ENCODE measurements at regions not wholly inside any gene's neighbourhood (a gene's known extent, or its start where the extent isn't known, plus 50 kb on each side); places are given as distances from the start of the nearest gene placed in this dataset.

GRCh38 chr5:166382031-166382430 lies 1909.4 kb upstream of the WWC1 start:
- no peak for TF ChIP-seq FOXP2 (optimal IDR thresholded peaks at IDR 0.05; ENCODE audit: control extremely low read depth, extremely low read length, insufficient read depth)
- TF ChIP-seq EZH2 (IDR thresholded peaks at IDR 0.05), result no peak
- no peak for DNase-seq (ENCODE audit: low read depth, low spot score)
- Histone ChIP-seq H3K9me3 (ENCODE audit: low read depth, low read length) (no peaks in the 10 kb centered on the region), H3K36me3 (ENCODE audit: insufficient read depth, low read length) (no peaks in the 10 kb centered on the region), H3K9ac (ENCODE audit: insufficient read length) (no peak overlapping the region), H3K27ac (no peak overlapping the region), H3K4me3 (no peak overlapping the region)

GRCh38 chr5:166398131-166398530 lies 1893.3 kb upstream of the WWC1 start:
- Histone ChIP-seq H3K9ac (ENCODE audit: insufficient read length) (no peak overlapping the region), H3K27ac (no peak overlapping the region), H3K9me3 (ENCODE audit: low read depth, low read length) (no peaks in the 10 kb centered on the region), H3K36me3 (ENCODE audit: insufficient read depth, low read length) (no peaks in the 10 kb centered on the region), H3K4me3 (no peak overlapping the region)
- no peak for TF ChIP-seq POLR2AphosphoS5 (IDR thresholded peaks at IDR 0.05; ENCODE audit: borderline replicate concordance, low read depth, low read length)
- TF ChIP-seq FOXP2 (optimal IDR thresholded peaks at IDR 0.05; ENCODE audit: control extremely low read depth, extremely low read length, insufficient read depth), result no peak
- TF ChIP-seq EZH2 (IDR thresholded peaks at IDR 0.05), result no peak
- DNase-seq (ENCODE audit: low read depth, low spot score), result no peak

GRCh38 chr5:166399781-166400180 lies 1891.7 kb upstream of the WWC1 start:
- Histone ChIP-seq H3K9me3 (ENCODE audit: low read depth, low read length) (no peaks in the 10 kb centered on the region), H3K4me3 (no peak overlapping the region), H3K27ac (no peak overlapping the region), H3K9ac (ENCODE audit: insufficient read length) (no peak overlapping the region), H3K36me3 (ENCODE audit: insufficient read depth, low read length) (no peaks in the 10 kb centered on the region)
- no peak for TF ChIP-seq FOXP2 (optimal IDR thresholded peaks at IDR 0.05; ENCODE audit: control extremely low read depth, extremely low read length, insufficient read depth)
- TF ChIP-seq EZH2 (IDR thresholded peaks at IDR 0.05), result no peak
- no peak for TF ChIP-seq POLR2AphosphoS5 (IDR thresholded peaks at IDR 0.05; ENCODE audit: borderline replicate concordance, low read depth, low read length)
- DNase-seq (ENCODE audit: low read depth, low spot score), result no peak

GRCh38 chr5:166401391-166401790 lies 1890.1 kb upstream of the WWC1 start:
- Histone ChIP-seq H3K4me3 (no peak overlapping the region), H3K27ac (no peak overlapping the region), H3K9me3 (ENCODE audit: low read depth, low read length) (no peaks in the 10 kb centered on the region), H3K9ac (ENCODE audit: insufficient read length) (no peak overlapping the region), H3K36me3 (ENCODE audit: insufficient read depth, low read length) (no peaks in the 10 kb centered on the region)
- no peak for TF ChIP-seq EZH2 (IDR thresholded peaks at IDR 0.05)
- TF ChIP-seq FOXP2 (optimal IDR thresholded peaks at IDR 0.05; ENCODE audit: control extremely low read depth, extremely low read length, insufficient read depth), result no peak
- DNase-seq (ENCODE audit: low read depth, low spot score), result no peak

GRCh38 chr5:166412191-166412590 lies 1879.3 kb upstream of the WWC1 start:
- Histone ChIP-seq H3K9ac (ENCODE audit: insufficient read length) (no peak overlapping the region), H3K27ac (no peak overlapping the region), H3K36me3 (ENCODE audit: insufficient read depth, low read length) (no peaks in the 10 kb centered on the region), H3K4me3 (no peak overlapping the region), H3K9me3 (ENCODE audit: low read depth, low read length) (no peaks in the 10 kb centered on the region)
- TF ChIP-seq EZH2 (IDR thresholded peaks at IDR 0.05), result no peak
- TF ChIP-seq POLR2AphosphoS5 (IDR thresholded peaks at IDR 0.05; ENCODE audit: borderline replicate concordance, low read depth, low read length), result no peak
- no peak for TF ChIP-seq FOXP2 (optimal IDR thresholded peaks at IDR 0.05; ENCODE audit: control extremely low read depth, extremely low read length, insufficient read depth)
- no peak for DNase-seq (ENCODE audit: low read depth, low spot score)

- DNase-seq (ENCODE audit: low read depth, low spot score), result no peak
- Histone ChIP-seq H3K27ac (no peak overlapping the region), H3K9me3 (ENCODE audit: low read depth, low read length) (no peaks in the 10 kb centered on the region), H3K4me3 (no peak overlapping the region), H3K9ac (ENCODE audit: insufficient read length) (no peak overlapping the region), H3K36me3 (ENCODE audit: insufficient read depth, low read length) (no peaks in the 10 kb centered on the region)
- TF ChIP-seq FOXP2 (optimal IDR thresholded peaks at IDR 0.05; ENCODE audit: control extremely low read depth, extremely low read length, insufficient read depth) (no peak), EZH2 (IDR thresholded peaks at IDR 0.05) (no peak), POLR2AphosphoS5 (IDR thresholded peaks at IDR 0.05; ENCODE audit: borderline replicate concordance, low read depth, low read length) (no peak)
These were observed 1864.2 kb upstream of the WWC1 start for GRCh38 chr5:166427211-166427610.

- no peaks in the 10 kb centered on the region for H3K9me3 ChIP-seq (ENCODE audit: low read depth, low read length)
- no peak overlapping the region for H3K27ac ChIP-seq
- H3K36me3 ChIP-seq (ENCODE audit: insufficient read depth, low read length), result no peaks in the 10 kb centered on the region
- no peak overlapping the region for H3K9ac ChIP-seq (ENCODE audit: insufficient read length)
- TF ChIP-seq FOXP2 (optimal IDR thresholded peaks at IDR 0.05; ENCODE audit: control extremely low read depth, extremely low read length, insufficient read depth) (no peak), EZH2 (IDR thresholded peaks at IDR 0.05) (no peak), POLR2AphosphoS5 (IDR thresholded peaks at IDR 0.05; ENCODE audit: borderline replicate concordance, low read depth, low read length) (no peak)
- no peak overlapping the region for H3K4me3 ChIP-seq
- no peak for DNase-seq (ENCODE audit: low read depth, low spot score)
These were observed 1863.1 kb upstream of the WWC1 start for GRCh38 chr5:166428264-166428803.

GRCh38 chr5:166430491-166431319 lies 1860.7 kb upstream of the WWC1 start:
- no peak overlapping the region for H3K27ac ChIP-seq
- TF ChIP-seq FOXP2 (optimal IDR thresholded peaks at IDR 0.05; ENCODE audit: control extremely low read depth, extremely low read length, insufficient read depth), result no peak
- TF ChIP-seq EZH2 (IDR thresholded peaks at IDR 0.05), result no peak
- no peak for TF ChIP-seq POLR2AphosphoS5 (IDR thresholded peaks at IDR 0.05; ENCODE audit: borderline replicate concordance, low read depth, low read length)
- H3K9ac ChIP-seq (ENCODE audit: insufficient read length), result no peak overlapping the region
- no peak overlapping the region for H3K4me3 ChIP-seq
- H3K36me3 ChIP-seq (ENCODE audit: insufficient read depth, low read length), result no peaks in the 10 kb centered on the region
- DNase-seq (ENCODE audit: low read depth, low spot score), result no peak
- no peaks in the 10 kb centered on the region for H3K9me3 ChIP-seq (ENCODE audit: low read depth, low read length)
